HEK293T (cell line): ENCODE measurements at regions not wholly inside any gene's neighbourhood (a gene's known extent, or its start where the extent isn't known, plus 50 kb on each side); places are given as distances from the start of the nearest gene placed in this dataset.

Experiments
- ARNT ChIP-seq: fragments of 450-650 bp; IDR thresholded peaks from 2 replicates; pipeline ENCODE4 v1.6.1; 2017; ENCODE audit warnings: mild to moderate bottlenecking
- ELF4 ChIP-seq: fragments of 450-650 bp; IDR thresholded peaks from 2 replicates; pipeline ENCODE4 v1.6.1; 2017; ENCODE audit warnings: antibody characterized with exemption
- FOXA1 ChIP-seq: fragments of 450-650 bp; IDR thresholded peaks from 2 replicates; pipeline ENCODE4 v1.6.1; 2016; ENCODE audit warnings: mild to moderate bottlenecking
- FOXM1 ChIP-seq: fragments of 450-650 bp; IDR thresholded peaks from 2 replicates; pipeline ENCODE4 v1.6.1; 2017; ENCODE audit warnings: mild to moderate bottlenecking, borderline replicate concordance
- HDGF ChIP-seq: fragments of 450-650 bp; IDR thresholded peaks from 2 replicates; pipeline ENCODE4 v1.6.1; 2017; ENCODE audit warnings: antibody characterized with exemption, borderline replicate concordance
- L3MBTL2 ChIP-seq: fragments of 450-650 bp; conservative IDR thresholded peaks from 2 replicates; pipeline ENCODE4 v1.6.1; 2016; ENCODE audit warnings: mild to moderate bottlenecking
- NFRKB ChIP-seq: fragments of 450-650 bp; IDR thresholded peaks from 2 replicates; pipeline ENCODE4 v1.6.1; 2016; ENCODE audit warnings: mild to moderate bottlenecking, moderate library complexity
- PKNOX1 ChIP-seq: fragments of 450-650 bp; IDR thresholded peaks from 2 replicates; pipeline ENCODE4 v1.6.1; 2016
- SP1 ChIP-seq: fragments of 450-650 bp; IDR thresholded peaks from 2 replicates; pipeline ENCODE4 v1.6.1; 2017
- SUZ12 ChIP-seq: fragments of 450-650 bp; IDR thresholded peaks from 2 replicates; pipeline ENCODE4 v1.6.1; 2016; ENCODE audit warnings: mild to moderate bottlenecking
- TARDBP ChIP-seq: fragments of 450-650 bp; IDR thresholded peaks from 2 replicates; pipeline ENCODE4 v1.6.1; 2016
- ZNF384 ChIP-seq: fragments of 450-650 bp; IDR thresholded peaks from 2 replicates; pipeline ENCODE4 v1.6.1; 2016

- TF ChIP-seq TARDBP (no peak), SP1 (no peak), FOXA1 (no peak), PKNOX1 (no peak), L3MBTL2 (no peak), ELF4 (no peak), HDGF (no peak), NFRKB (no peak), SUZ12 (no peak), ZNF384 (no peak), FOXM1 (no peak), ARNT (no peak)
These were observed 166.8 kb upstream of the HCCS start for GRCh38 chrX:10944136-10944885.
